ENCODE measurements at regions not wholly inside any gene's neighbourhood (a gene's known extent, or its start where the extent isn't known, plus 50 kb on each side); places are given as distances from the start of the nearest gene placed in this dataset.

DNA sequence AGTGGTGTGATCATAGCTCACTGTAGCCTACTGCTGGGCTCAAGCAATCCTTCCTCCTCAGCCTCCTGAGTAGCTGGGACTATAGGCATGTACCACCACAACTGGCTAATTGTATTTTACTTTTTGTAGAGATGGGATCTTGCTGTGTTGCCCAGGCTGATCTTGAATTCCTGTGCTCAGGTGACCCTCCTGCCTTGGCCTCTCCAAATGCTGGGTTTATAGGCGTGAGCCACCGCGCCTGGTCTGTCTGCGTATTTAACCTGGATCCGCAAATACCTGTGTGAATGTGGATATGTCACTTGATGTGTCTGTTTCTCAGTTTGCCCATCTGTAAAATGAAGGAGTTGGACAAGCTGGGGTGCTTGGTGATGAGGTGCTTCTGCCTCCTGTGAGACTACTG lies 123.9 kb downstream of the BAMBI start:
- peaks cover 18% of the 10 kb centered on the region for H3K4me1 Mint-ChIP-seq (ENCODE audit: low read depth, unreplicated experiment)

DNA sequence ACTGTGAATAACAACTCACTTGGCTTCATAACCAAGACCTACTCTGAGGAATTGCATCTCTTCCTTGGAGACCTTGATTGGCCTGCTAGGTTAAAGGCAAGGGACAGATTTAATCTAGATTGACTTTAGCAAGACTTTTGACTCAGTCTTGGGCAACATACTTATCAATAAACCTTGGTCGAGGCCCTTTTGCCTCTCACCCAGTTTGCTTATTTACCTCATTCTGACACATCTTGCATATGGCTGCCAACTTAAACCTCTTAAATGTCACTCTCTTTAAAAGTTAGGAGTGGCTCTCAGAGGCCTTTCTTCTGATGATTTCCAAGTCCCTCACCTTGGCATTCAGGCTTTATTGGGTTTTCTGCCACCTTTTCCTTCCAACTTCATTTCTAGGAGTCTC lies 124.5 kb downstream of the BAMBI start:
- peaks cover 2% of the 10 kb centered on the region for H3K27me3 Mint-ChIP-seq (ENCODE audit: low read depth, unreplicated experiment)
- Histone ChIP-seq H3K4me3 (ENCODE audit: insufficient read depth, low read depth, low read length) (no peak overlapping the region), H3K36me3 (ENCODE audit: insufficient read depth, low read length) (no peaks in the 10 kb centered on the region), H3K79me2 (ENCODE audit: insufficient read depth, low read length) (no peaks in the 10 kb centered on the region), H3K27me3 (ENCODE audit: insufficient read depth, low read length) (peaks cover 4% of the 10 kb centered on the region), H3K27ac (ENCODE audit: low read depth, low read length) (no peak overlapping the region), H3K4me1 (ENCODE audit: insufficient read depth, low read length) (peaks cover 7% of the 10 kb centered on the region), H2AFZ (ENCODE audit: low read depth, low read length) (no peak overlapping the region), H4K20me1 (ENCODE audit: insufficient read depth, low read length) (no peaks in the 10 kb centered on the region), H3K4me2 (ENCODE audit: low read length) (no peak overlapping the region), H3K9me3 (ENCODE audit: insufficient read depth, low read depth, low read length) (no peaks in the 10 kb centered on the region), H3K9ac (ENCODE audit: low read length) (no peak overlapping the region)
- TF ChIP-seq EZH2 (IDR thresholded peaks at IDR 0.05; ENCODE audit: insufficient read depth, low read length): no peak
- TF ChIP-seq, protein P1, sequence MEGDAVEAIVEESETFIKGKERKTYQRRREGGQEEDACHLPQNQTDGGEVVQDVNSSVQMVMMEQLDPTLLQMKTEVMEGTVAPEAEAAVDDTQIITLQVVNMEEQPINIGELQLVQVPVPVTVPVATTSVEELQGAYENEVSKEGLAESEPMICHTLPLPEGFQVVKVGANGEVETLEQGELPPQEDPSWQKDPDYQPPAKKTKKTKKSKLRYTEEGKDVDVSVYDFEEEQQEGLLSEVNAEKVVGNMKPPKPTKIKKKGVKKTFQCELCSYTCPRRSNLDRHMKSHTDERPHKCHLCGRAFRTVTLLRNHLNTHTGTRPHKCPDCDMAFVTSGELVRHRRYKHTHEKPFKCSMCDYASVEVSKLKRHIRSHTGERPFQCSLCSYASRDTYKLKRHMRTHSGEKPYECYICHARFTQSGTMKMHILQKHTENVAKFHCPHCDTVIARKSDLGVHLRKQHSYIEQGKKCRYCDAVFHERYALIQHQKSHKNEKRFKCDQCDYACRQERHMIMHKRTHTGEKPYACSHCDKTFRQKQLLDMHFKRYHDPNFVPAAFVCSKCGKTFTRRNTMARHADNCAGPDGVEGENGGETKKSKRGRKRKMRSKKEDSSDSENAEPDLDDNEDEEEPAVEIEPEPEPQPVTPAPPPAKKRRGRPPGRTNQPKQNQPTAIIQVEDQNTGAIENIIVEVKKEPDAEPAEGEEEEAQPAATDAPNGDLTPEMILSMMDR (IDR thresholded peaks at IDR 0.05; ENCODE audit: insufficient read depth, low read depth, low read length): no peak
- H3K4me3 Mint-ChIP-seq (ENCODE audit: unreplicated experiment): no peak overlapping the region
- no peak overlapping the region for H3K27ac Mint-ChIP-seq (ENCODE audit: unreplicated experiment)
- peaks cover 22% of the 10 kb centered on the region for H3K4me1 Mint-ChIP-seq (ENCODE audit: low read depth, unreplicated experiment)
- DNase-seq (ENCODE audit: low read depth) (no peak), FAIRE-seq (no peak)
- H3K9me3 Mint-ChIP-seq (ENCODE audit: unreplicated experiment): no peaks in the 10 kb centered on the region
- H3K36me3 Mint-ChIP-seq (ENCODE audit: low read depth, unreplicated experiment): no peaks in the 10 kb centered on the region

More for the DNA sequence above, 123.9 kb downstream of the BAMBI start:
- Histone ChIP-seq H3K4me2 (ENCODE audit: low read length) (no peak overlapping the region), H3K9ac (ENCODE audit: low read length) (no peak overlapping the region), H3K79me2 (ENCODE audit: insufficient read depth, low read length) (no peaks in the 10 kb centered on the region), H3K4me3 (ENCODE audit: insufficient read depth, low read depth, low read length) (no peak overlapping the region), H3K27me3 (ENCODE audit: insufficient read depth, low read length) (peaks cover 4% of the 10 kb centered on the region), H2AFZ (ENCODE audit: low read depth, low read length) (no peak overlapping the region), H3K4me1 (ENCODE audit: insufficient read depth, low read length) (peaks cover 7% of the 10 kb centered on the region), H3K36me3 (ENCODE audit: insufficient read depth, low read length) (no peaks in the 10 kb centered on the region), H3K27ac (ENCODE audit: low read depth, low read length) (no peak overlapping the region), H4K20me1 (ENCODE audit: insufficient read depth, low read length) (no peaks in the 10 kb centered on the region), H3K9me3 (ENCODE audit: insufficient read depth, low read depth, low read length) (no peaks in the 10 kb centered on the region)
- Mint-ChIP-seq H3K9me3 (ENCODE audit: unreplicated experiment) (no peaks in the 10 kb centered on the region), H3K36me3 (ENCODE audit: low read depth, unreplicated experiment) (no peaks in the 10 kb centered on the region), H3K27me3 (ENCODE audit: low read depth, unreplicated experiment) (peaks cover 2% of the 10 kb centered on the region), H3K4me3 (ENCODE audit: unreplicated experiment) (no peak overlapping the region), H3K27ac (ENCODE audit: unreplicated experiment) (peak overlapping the region; percentile 41)
- TF ChIP-seq, protein P1 (IDR thresholded peaks at IDR 0.05; ENCODE audit: insufficient read depth, low read depth, low read length): no peak
- TF ChIP-seq EZH2 (IDR thresholded peaks at IDR 0.05; ENCODE audit: insufficient read depth, low read length): no peak
- FAIRE-seq: no peak
- no peak for DNase-seq (ENCODE audit: low read depth)

DNA sequence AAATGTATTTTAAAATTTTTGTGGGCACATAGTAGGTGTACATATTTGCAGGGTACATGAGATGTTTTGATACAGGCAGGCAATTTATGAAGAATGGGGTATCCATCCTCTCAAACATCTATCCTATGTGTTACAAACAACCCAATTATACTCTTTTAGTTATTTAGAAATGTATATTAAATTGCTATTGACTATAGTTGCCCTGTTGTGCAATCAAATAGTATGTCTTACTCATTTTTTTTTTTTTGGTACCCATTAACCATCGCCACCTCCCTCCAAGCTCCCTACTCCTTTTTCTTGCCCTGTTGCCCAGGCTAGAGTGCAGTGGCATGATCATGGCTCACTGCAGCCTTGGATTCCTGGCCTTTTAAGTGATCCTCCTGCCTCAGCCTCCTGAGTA lies 128.1 kb downstream of the BAMBI start:
- H3K27ac Mint-ChIP-seq (ENCODE audit: unreplicated experiment): no peak overlapping the region

More for the DNA sequence above, 128.1 kb downstream of the BAMBI start:
- Histone ChIP-seq H3K4me1 (ENCODE audit: insufficient read depth, low read length) (peaks cover 5% of the 10 kb centered on the region), H3K9me3 (ENCODE audit: insufficient read depth, low read depth, low read length) (no peaks in the 10 kb centered on the region), H3K27me3 (ENCODE audit: insufficient read depth, low read length) (peaks cover 4% of the 10 kb centered on the region), H3K4me3 (ENCODE audit: insufficient read depth, low read depth, low read length) (no peak overlapping the region), H4K20me1 (ENCODE audit: insufficient read depth, low read length) (no peaks in the 10 kb centered on the region), H3K79me2 (ENCODE audit: insufficient read depth, low read length) (no peaks in the 10 kb centered on the region), H3K36me3 (ENCODE audit: insufficient read depth, low read length) (no peaks in the 10 kb centered on the region), H2AFZ (ENCODE audit: low read depth, low read length) (no peak overlapping the region), H3K9ac (ENCODE audit: low read length) (no peak overlapping the region), H3K4me2 (ENCODE audit: low read length) (no peak overlapping the region), H3K27ac (ENCODE audit: low read depth, low read length) (no peak overlapping the region)
- Mint-ChIP-seq H3K27me3 (ENCODE audit: low read depth, unreplicated experiment) (peaks cover 2% of the 10 kb centered on the region), H3K9me3 (ENCODE audit: unreplicated experiment) (no peaks in the 10 kb centered on the region), H3K4me3 (ENCODE audit: unreplicated experiment) (no peak overlapping the region), H3K36me3 (ENCODE audit: low read depth, unreplicated experiment) (no peaks in the 10 kb centered on the region), H3K4me1 (ENCODE audit: low read depth, unreplicated experiment) (peaks cover 34% of the 10 kb centered on the region)
- TF ChIP-seq, protein P1 (IDR thresholded peaks at IDR 0.05; ENCODE audit: insufficient read depth, low read depth, low read length): no peak
- no peak for TF ChIP-seq EZH2 (IDR thresholded peaks at IDR 0.05; ENCODE audit: insufficient read depth, low read length)
- no peak for DNase-seq (ENCODE audit: low read depth)
- no peak for FAIRE-seq
